ENCODE measurements at regions not wholly inside any gene's neighbourhood (a gene's known extent, or its start where the extent isn't known, plus 50 kb on each side); places are given as distances from the start of the nearest gene placed in this dataset.
"Not testable (repeated sequence)": the region's sequence is repeated elsewhere in the genome, so short reads cannot be mapped to it uniquely, and the experiment has no call there.

GRCh38 chr9:65444943-65445342 is 159.9 kb upstream of the FOXD4L5 start:
- BruUV-seq (replicated peaks) = no TSS peak
- Histone ChIP-seq H3K9me3 (ENCODE audit: low read length) (no peaks in the 10 kb centered on the region), H3K4me1 (ENCODE audit: insufficient read depth, low read length) (no peaks in the 10 kb centered on the region), H3K27ac (ENCODE audit: extremely low read length, insufficient read depth, low read length) (no peak overlapping the region), H3K36me3 (replicated peaks in 1 of 2; ENCODE audit: control insufficient read depth in 1 of 2, insufficient read depth in 2 of 2, low read length in 2 of 2) (no peaks in the 10 kb centered on the region), H3K4me2 (ENCODE audit: low read depth, low read length) (no peak overlapping the region), H3K4me3 (replicated peaks in 1 of 3; ENCODE audit: insufficient read depth in 1 of 3, low read depth in 2 of 3, low read length in 3 of 3) (no peak overlapping the region), H3K27me3 (ENCODE audit: control insufficient read depth in 1 of 2, insufficient read depth in 2 of 2, low read length in 2 of 2) (no peaks in the 10 kb centered on the region), H3K79me2 (ENCODE audit: insufficient read depth, low read length) (no peaks in the 10 kb centered on the region), H4K20me1 (ENCODE audit: insufficient read depth, low read length) (no peaks in the 10 kb centered on the region), H3K9ac (ENCODE audit: insufficient read depth, low read depth, low read length) (no peak overlapping the region), H2AFZ (ENCODE audit: low read length) (no peak overlapping the region)
- ChIA-PET CTCF (ENCODE audit: low intra/inter-chr PET ratio, low total read pairs) (no interaction called here), POLR2A (no interaction called here)
- FAIRE-seq (no peak), DNase-seq (ENCODE audit: low spot score) (no peak), ATAC-seq (no peak)
- TF ChIP-seq SETDB1 (CRISPR knock-in tag; IDR thresholded peaks at IDR 0.05; ENCODE audit: borderline replicate concordance) (no peak), DNMT1 (CRISPR knock-in tag; IDR thresholded peaks at IDR 0.05) (no peak), CENPX (CRISPR knock-in tag; IDR thresholded peaks at IDR 0.05) (no peak), RBM39 (IDR thresholded peaks at IDR 0.05; ENCODE audit: low read depth, low read length, poor library complexity, severe bottlenecking) (no peak)
- WGBS (ENCODE audit: low lambda C conversion rate) = 0% methylated on average over 1 of the region's 8 CpGs
- intact Hi-C loops (cut with micrococcal nuclease; ENCODE audit: unreplicated experiment) = no loop called here
- in situ Hi-C loops (cut with HindIII; ENCODE audit: extremely low pct_ligation_motif_present, low pct_unique_long_range_greater_than_20kb) = no loop called here

- in situ Hi-C loops (cut with HindIII; ENCODE audit: extremely low pct_ligation_motif_present, low pct_unique_long_range_greater_than_20kb); H3K27ac ChIP-seq (ENCODE audit: extremely low read length, insufficient read depth, low read length); H3K4me2 ChIP-seq (ENCODE audit: low read depth, low read length); DNase-seq (ENCODE audit: low spot score); FAIRE-seq; H3K4me1 ChIP-seq (ENCODE audit: insufficient read depth, low read length); CTCF ChIA-PET (ENCODE audit: low intra/inter-chr PET ratio, low total read pairs); H3K9me3 ChIP-seq (ENCODE audit: low read length); POLR2A ChIA-PET; H3K79me2 ChIP-seq (ENCODE audit: insufficient read depth, low read length); intact Hi-C loops (cut with micrococcal nuclease; ENCODE audit: unreplicated experiment); ATAC-seq; H2AFZ ChIP-seq (ENCODE audit: low read length); BruUV-seq (replicated peaks); H3K4me3 ChIP-seq (replicated peaks in 1 of 3; ENCODE audit: insufficient read depth in 1 of 3, low read depth in 2 of 3, low read length in 3 of 3); H3K27me3 ChIP-seq (ENCODE audit: control insufficient read depth in 1 of 2, insufficient read depth in 2 of 2, low read length in 2 of 2); H3K9ac ChIP-seq (ENCODE audit: insufficient read depth, low read depth, low read length); H4K20me1 ChIP-seq (ENCODE audit: insufficient read depth, low read length); H3K36me3 ChIP-seq (replicated peaks in 1 of 2; ENCODE audit: control insufficient read depth in 1 of 2, insufficient read depth in 2 of 2, low read length in 2 of 2): not testable (repeated sequence)
- 70% methylated on average over 12 of the region's 12 CpGs for WGBS (ENCODE audit: low lambda C conversion rate)
Observed at GRCh38 chr9:65442116-65442515, 157.1 kb upstream of the FOXD4L5 start.

Measured in HepG2 (cell line).